A673 (cell line): ENCODE measurements at regions not wholly inside any gene's neighbourhood (a gene's known extent, or its start where the extent isn't known, plus 50 kb on each side); places are given as distances from the start of the nearest gene placed in this dataset.

Experiments used
- CTCF ChIP-seq: fragments of 300-800, 200-600 bp; sonication (generic); conservative IDR thresholded peaks from 2 replicates; pipeline ENCODE4 v1.5.1; 2017; ENCODE audit warnings: low read depth, mild to moderate bottlenecking, antibody characterized with exemption, low read length, moderate library complexity, mixed read lengths
- EZH2 ChIP-seq: fragments of 200-600 bp; sonication (generic); IDR thresholded peaks from 2 replicates; pipeline ENCODE4 v1.6.1; 2017; ENCODE audit warnings: borderline replicate concordance, low read depth, mild to moderate bottlenecking, mixed read lengths, antibody characterized with exemption, low read length; ENCODE audit not compliant: poor library complexity, severe bottlenecking

- no peak for TF ChIP-seq CTCF
- TF ChIP-seq EZH2 = no peak
These were observed 213.8 kb upstream of the ZNF608 start for GRCh38 chr5:124960266-124960665.
